ENCODE measurements at regions not wholly inside any gene's neighbourhood (a gene's known extent, or its start where the extent isn't known, plus 50 kb on each side); places are given as distances from the start of the nearest gene placed in this dataset.

GRCh38 chr1:194256010-194256409, 1069.6 kb upstream of the B3GALT2 start:
- Mint-ChIP-seq H3K9me3 (no peaks in the 10 kb centered on the region), H3K27ac (no peak overlapping the region), H3K4me1 (no peaks in the 10 kb centered on the region), H3K4me3 (no peak overlapping the region), H3K27me3 (ENCODE audit: low read depth) (no peaks in the 10 kb centered on the region), H3K36me3 (ENCODE audit: low read depth) (no peaks in the 10 kb centered on the region)
- no peak for TF ChIP-seq CTCF (IDR thresholded peaks at IDR 0.05; ENCODE audit: unreplicated experiment in 3 of 3)

- Mint-ChIP-seq H3K27me3 (ENCODE audit: low read depth) (no peaks in the 10 kb centered on the region), H3K36me3 (ENCODE audit: low read depth) (no peaks in the 10 kb centered on the region), H3K27ac (no peak overlapping the region), H3K4me3 (no peak overlapping the region), H3K9me3 (peaks cover 4% of the 10 kb centered on the region), H3K4me1 (no peaks in the 10 kb centered on the region)
- no peak for TF ChIP-seq CTCF (IDR thresholded peaks at IDR 0.05; ENCODE audit: unreplicated experiment in 3 of 3)
Measured at GRCh38 chr1:194252199-194252598, 1065.8 kb upstream of the B3GALT2 start.

- Mint-ChIP-seq H3K27ac (no peak overlapping the region), H3K4me1 (no peaks in the 10 kb centered on the region), H3K36me3 (ENCODE audit: low read depth) (no peaks in the 10 kb centered on the region), H3K27me3 (ENCODE audit: low read depth) (no peaks in the 10 kb centered on the region), H3K4me3 (no peak overlapping the region), H3K9me3 (no peaks in the 10 kb centered on the region)
- TF ChIP-seq CTCF (IDR thresholded peaks at IDR 0.05; ENCODE audit: unreplicated experiment in 3 of 3) = no peak
Measured at GRCh38 chr1:194241215-194241614, 1054.8 kb upstream of the B3GALT2 start.

- no peak for TF ChIP-seq CTCF (IDR thresholded peaks at IDR 0.05; ENCODE audit: unreplicated experiment in 3 of 3)
- Mint-ChIP-seq H3K4me1 (no peaks in the 10 kb centered on the region), H3K27me3 (ENCODE audit: low read depth) (no peaks in the 10 kb centered on the region), H3K36me3 (ENCODE audit: low read depth) (no peaks in the 10 kb centered on the region), H3K27ac (no peak overlapping the region), H3K4me3 (no peak overlapping the region), H3K9me3 (no peaks in the 10 kb centered on the region)
Measured at GRCh38 chr1:194233069-194233468, 1046.7 kb upstream of the B3GALT2 start.

GRCh38 chr1:194230351-194231144, 1044.1 kb upstream of the B3GALT2 start:
- no peaks in the 10 kb centered on the region for H3K27me3 Mint-ChIP-seq (ENCODE audit: low read depth)
- no peak overlapping the region for H3K27ac Mint-ChIP-seq
- no peaks in the 10 kb centered on the region for H3K4me1 Mint-ChIP-seq
- TF ChIP-seq CTCF (IDR thresholded peaks at IDR 0.05; ENCODE audit: unreplicated experiment in 3 of 3) = no peak
- H3K36me3 Mint-ChIP-seq (ENCODE audit: low read depth) = no peaks in the 10 kb centered on the region
- H3K4me3 Mint-ChIP-seq = no peak overlapping the region
- no peaks in the 10 kb centered on the region for H3K9me3 Mint-ChIP-seq

- no peak for TF ChIP-seq CTCF (IDR thresholded peaks at IDR 0.05; ENCODE audit: unreplicated experiment in 3 of 3)
- Mint-ChIP-seq H3K4me1 (no peaks in the 10 kb centered on the region), H3K36me3 (ENCODE audit: low read depth) (no peaks in the 10 kb centered on the region), H3K27ac (no peak overlapping the region), H3K9me3 (no peaks in the 10 kb centered on the region), H3K4me3 (no peak overlapping the region), H3K27me3 (ENCODE audit: low read depth) (no peaks in the 10 kb centered on the region)
Measured at GRCh38 chr1:194228427-194228826, 1042.0 kb upstream of the B3GALT2 start.
